H9 (cell line): ENCODE measurements at regions not wholly inside any gene's neighbourhood (a gene's known extent, or its start where the extent isn't known, plus 50 kb on each side); places are given as distances from the start of the nearest gene placed in this dataset.

Experiments used
- DNase-seq: peaks from one replicate; pipeline ENCODE4 v3.0.0-alpha.2; 2017
- H2AFZ ChIP-seq: one replicate; pipeline ENCODE4 v1.6.1; 2013; ENCODE audit warnings: mild to moderate bottlenecking, low read length, control low read depth, moderate library complexity
- H2AK5ac ChIP-seq: 2 replicates; pipeline ENCODE4 v1.6.1; 2013; ENCODE audit warnings: low read length, control low read depth, mixed read lengths; ENCODE audit not compliant: insufficient read length
- H2BK120ac ChIP-seq: one replicate; pipeline ENCODE4 v1.6.1; 2013; ENCODE audit warnings: low read depth, mild to moderate bottlenecking, low read length, control low read depth, inconsistent platforms; ENCODE audit not compliant: poor library complexity, severe bottlenecking
- H2BK12ac ChIP-seq: 2 replicates; pipeline ENCODE4 v1.6.1; 2013; ENCODE audit warnings: low read length, control low read depth, mixed read lengths, low read depth; ENCODE audit not compliant: insufficient read length
- H2BK15ac ChIP-seq: 2 replicates; pipeline ENCODE4 v1.6.1; 2013; ENCODE audit warnings: low read depth, low read length, control low read depth
- H2BK20ac ChIP-seq: one replicate; pipeline ENCODE4 v1.6.1; 2013; ENCODE audit warnings: low read depth, mild to moderate bottlenecking, low read length, control low read depth, inconsistent platforms; ENCODE audit not compliant: poor library complexity, severe bottlenecking
- H2BK5ac ChIP-seq: 2 replicates; pipeline ENCODE4 v1.6.1; 2013; ENCODE audit warnings: low read length, control low read depth, mixed read lengths; ENCODE audit not compliant: insufficient read length
- H3K14ac ChIP-seq: 2 replicates; pipeline ENCODE4 v1.6.1; 2013; ENCODE audit warnings: low read length, control low read depth; ENCODE audit not compliant: insufficient read depth
- H3K18ac ChIP-seq: 2 replicates; pipeline ENCODE4 v1.6.1; 2013; ENCODE audit warnings: low read depth, mild to moderate bottlenecking, mixed read lengths, low read length, control low read depth; ENCODE audit not compliant: insufficient read length
- H3K23ac ChIP-seq: 2 replicates; pipeline ENCODE4 v1.6.1; 2013; ENCODE audit warnings: low read length, control low read depth, mixed read lengths, low read depth; ENCODE audit not compliant: insufficient read length
- H3K23me2 ChIP-seq: 2 replicates; pipeline ENCODE4 v1.6.1; 2013; ENCODE audit warnings: low read depth, mild to moderate bottlenecking, mixed read lengths, low read length, control low read depth; ENCODE audit not compliant: insufficient read length, poor library complexity, severe bottlenecking
- H3K27ac ChIP-seq: 2 replicates; pipeline ENCODE4 v1.5.1; 2013; ENCODE audit warnings: low read length, control low read depth, mixed read lengths, low read depth; ENCODE audit not compliant: insufficient read length
- H3K27me3 ChIP-seq: 2 replicates; pipeline ENCODE4 v1.6.1; 2013; ENCODE audit warnings: low read length, control low read depth, inconsistent platforms; ENCODE audit not compliant: insufficient read depth
- H3K4ac ChIP-seq: 2 replicates; pipeline ENCODE4 v1.6.1; 2013; ENCODE audit warnings: low read depth, mild to moderate bottlenecking, control low read depth, inconsistent platforms, low read length, moderate library complexity
- H3K4me1 ChIP-seq: 2 replicates; pipeline ENCODE4 v1.6.1; 2013; ENCODE audit warnings: low read length, control low read depth, inconsistent platforms; ENCODE audit not compliant: insufficient read depth
- H3K4me2 ChIP-seq: 2 replicates; pipeline ENCODE4 v1.6.1; 2013; ENCODE audit warnings: low read length, control low read depth, mixed read lengths; ENCODE audit not compliant: insufficient read length, insufficient read depth
- H3K56ac ChIP-seq: 2 replicates; pipeline ENCODE4 v1.6.1; 2013; ENCODE audit warnings: low read depth, mild to moderate bottlenecking, mixed read lengths, low read length, control low read depth; ENCODE audit not compliant: insufficient read length
- H3K79me1 ChIP-seq: 2 replicates; pipeline ENCODE4 v1.6.1; 2013; ENCODE audit warnings: low read depth, mild to moderate bottlenecking, moderate library complexity, low read length, control low read depth, inconsistent platforms; ENCODE audit not compliant: insufficient read depth, poor library complexity, severe bottlenecking
- H3K79me2 ChIP-seq: 2 replicates; pipeline ENCODE4 v1.6.1; 2013; ENCODE audit warnings: low read length, control low read depth, inconsistent platforms; ENCODE audit not compliant: insufficient read depth
- H3K9ac ChIP-seq: 2 replicates; pipeline ENCODE4 v1.6.1; 2013; ENCODE audit warnings: low read length, control low read depth, mixed read lengths; ENCODE audit not compliant: insufficient read length; ENCODE audit errors: extremely low read depth
- H3K9me3 ChIP-seq: one replicate; pipeline ENCODE4 v1.6.1; 2013; ENCODE audit warnings: low read depth, low read length, inconsistent platforms; ENCODE audit not compliant: control insufficient read depth
- H3T11ph ChIP-seq: one replicate; pipeline ENCODE4 v1.6.1; 2013; ENCODE audit warnings: mild to moderate bottlenecking, low read length, control low read depth, inconsistent platforms
- H4K20me1 ChIP-seq: one replicate; pipeline ENCODE4 v1.6.1; 2013; ENCODE audit not compliant: control insufficient read depth, insufficient read length, insufficient read depth
- H4K5ac ChIP-seq: 2 replicates; pipeline ENCODE4 v1.6.1; 2013; ENCODE audit warnings: low read depth, mild to moderate bottlenecking, mixed read lengths, low read length, control low read depth; ENCODE audit not compliant: insufficient read length
- H4K8ac ChIP-seq: replicated peaks from 2 replicates; pipeline ENCODE4 v1.6.1; 2013; ENCODE audit warnings: low read length, control low read depth, mixed read lengths, low read depth; ENCODE audit not compliant: insufficient read length
- H4K91ac ChIP-seq: 2 replicates; pipeline ENCODE4 v1.6.1; 2013; ENCODE audit warnings: low read depth, mild to moderate bottlenecking, moderate library complexity, mixed read lengths, low read length, control low read depth; ENCODE audit not compliant: insufficient read length
- H3K27ac Mint-ChIP-seq, 3 experiments: 2 replicates in 2 of 3; 3 replicates in 1 of 3; pipeline ENCODE4 v1.8.0; 2020 to 2021; ENCODE audit warnings: mixed read lengths in 3 of 3, mild to moderate bottlenecking in 1 of 3, moderate library complexity in 1 of 3
- H3K27me3 Mint-ChIP-seq: 2 replicates; pipeline ENCODE4 v1.8.0; 2021; ENCODE audit warnings: low read depth, mild to moderate bottlenecking, moderate library complexity, mixed read lengths
- H3K36me3 Mint-ChIP-seq, 3 experiments: 2 replicates in 2 of 3; 3 replicates in 1 of 3; pipeline ENCODE4 v1.8.0; 2020 to 2021; ENCODE audit warnings: low read depth in 3 of 3, mixed read lengths in 3 of 3; ENCODE audit not compliant: insufficient read depth in 1 of 3
- H3K4me1 Mint-ChIP-seq, 2 experiments: 2 replicates each; pipeline ENCODE4 v1.8.0; 2020; ENCODE audit warnings: mixed read lengths in 2 of 2
- H3K4me3 Mint-ChIP-seq, 2 experiments: 2 replicates in 1 of 2; 3 replicates in 1 of 2; pipeline ENCODE4 v1.8.0; 2020 to 2021; ENCODE audit warnings: mild to moderate bottlenecking in 2 of 2, mixed read lengths in 2 of 2, moderate library complexity in 1 of 2
- H3K9me3 Mint-ChIP-seq, 2 experiments: 2 replicates in 1 of 2; 3 replicates in 1 of 2; pipeline ENCODE4 v1.8.0; 2020; ENCODE audit warnings: mild to moderate bottlenecking in 2 of 2, mixed read lengths in 2 of 2, moderate library complexity in 1 of 2
- CTCF ChIP-seq: fragments of 200-600 bp; sonication (generic); conservative IDR thresholded peaks from 3 replicates; pipeline ENCODE4 v1.8.0; 2021; ENCODE audit warnings: antibody characterized with exemption, mild to moderate bottlenecking
- WGBS: extraction: QIAGEN DNeasy Blood & Tissue Kit; methylation state at CpG from one replicate; pipeline ENCODE4 v1.1.7; 2013; ENCODE audit warnings: missing lambda C conversion rate, low lambda C conversion rate, mixed read lengths; ENCODE audit not compliant: insufficient read length; ENCODE audit errors: extremely low coverage; 5-methylcytosine and 5-hydroxymethylcytosine counted together

GRCh38 chr17:13885953-13886889, 183.1 kb upstream of the COX10 start:
- Histone ChIP-seq H3K4me1 (no peaks in the 10 kb centered on the region), H3K18ac (no peak overlapping the region), H3K27me3 (no peaks in the 10 kb centered on the region), H2BK20ac (no peak overlapping the region), H4K8ac (no peak overlapping the region), H2BK120ac (no peak overlapping the region), H2AK5ac (no peak overlapping the region), H3K9me3 (no peaks in the 10 kb centered on the region), H3K79me1 (no peaks in the 10 kb centered on the region), H2BK12ac (no peak overlapping the region), H3K4ac (no peak overlapping the region), H3K14ac (no peak overlapping the region), H2BK15ac (no peak overlapping the region), H3K79me2 (no peaks in the 10 kb centered on the region), H2BK5ac (no peak overlapping the region), H3K23ac (no peak overlapping the region), H3K27ac (no peak overlapping the region), H2AFZ (no peak overlapping the region), H3K23me2 (no peaks in the 10 kb centered on the region), H4K20me1 (no peaks in the 10 kb centered on the region), H3T11ph (no peak overlapping the region), H3K4me2 (no peak overlapping the region), H4K91ac (no peak overlapping the region), H3K56ac (no peak overlapping the region), H3K9ac (no peak overlapping the region), H4K5ac (no peak overlapping the region)
- H3K27me3 Mint-ChIP-seq = no peaks in the 10 kb centered on the region
- H3K9me3 Mint-ChIP-seq = peaks cover 0 to 10% of the 10 kb centered on the region in 2 experiments; a peak in 4 of 5 replicates
- peak overlapping the region in 1 of 3 experiments; percentile 75; a peak in 2 of 7 replicates for H3K27ac Mint-ChIP-seq
- WGBS = no CpG with 5 or more reads among the region's 6 CpGs
- H3K36me3 Mint-ChIP-seq = peaks cover 0 to 15% (median 3%) of the 10 kb centered on the region in 3 experiments; a peak in 3 of 7 replicates
- no peak for DNase-seq
- H3K4me3 Mint-ChIP-seq = no peak overlapping the region
- no peaks in the 10 kb centered on the region for H3K4me1 Mint-ChIP-seq
- TF ChIP-seq CTCF = no peak
